Neuronal stem cell (in vitro differentiated cells): ENCODE measurements at regions not wholly inside any gene's neighbourhood (a gene's known extent, or its start where the extent isn't known, plus 50 kb on each side); places are given as distances from the start of the nearest gene placed in this dataset.

Experiments
- DNase-seq: peaks from one replicate; pipeline ENCODE4 v3.0.0-alpha.2; 2013; ENCODE audit warnings: low spot score
- H2AFZ ChIP-seq: one replicate; pipeline ENCODE4 v1.6.1; 2013; ENCODE audit warnings: mild to moderate bottlenecking, low read length, inconsistent platforms
- H2AK5ac ChIP-seq: 2 replicates; pipeline ENCODE4 v1.6.1; 2013; ENCODE audit warnings: low read depth, mild to moderate bottlenecking, inconsistent platforms, low read length, moderate library complexity, mixed read lengths
- H2BK120ac ChIP-seq: 2 replicates; pipeline ENCODE4 v1.6.1; 2013; ENCODE audit warnings: low read depth, mild to moderate bottlenecking, inconsistent platforms, low read length, moderate library complexity, mixed read lengths
- H2BK12ac ChIP-seq: one replicate; pipeline ENCODE4 v1.6.1; 2013; ENCODE audit warnings: low read length, inconsistent platforms
- H2BK15ac ChIP-seq: 2 replicates; pipeline ENCODE4 v1.6.1; 2013; ENCODE audit warnings: mild to moderate bottlenecking, low read length, inconsistent platforms, mixed read lengths
- H2BK5ac ChIP-seq: one replicate; pipeline ENCODE4 v1.6.1; 2013; ENCODE audit warnings: inconsistent platforms, mild to moderate bottlenecking, low read length, moderate library complexity
- H3K14ac ChIP-seq: one replicate; pipeline ENCODE4 v1.6.1; 2013; ENCODE audit warnings: low read length, inconsistent platforms
- H3K18ac ChIP-seq: 2 replicates; pipeline ENCODE4 v1.6.1; 2013; ENCODE audit warnings: low read length, inconsistent platforms
- H3K23ac ChIP-seq: 2 replicates; pipeline ENCODE4 v1.6.1; 2013; ENCODE audit warnings: low read depth, mild to moderate bottlenecking, mixed read lengths, low read length, inconsistent platforms; ENCODE audit not compliant: poor library complexity
- H3K27ac ChIP-seq: replicated peaks from 3 replicates; pipeline ENCODE4 v1.5.1; 2013; ENCODE audit warnings: low read length, inconsistent platforms
- H3K27me3 ChIP-seq, 3 experiments: 2 replicates each; pipeline ENCODE4 v1.6.1; 2013; ENCODE audit warnings: low read length in 3 of 3, mild to moderate bottlenecking in 2 of 3, inconsistent platforms in 1 of 3, low read depth in 1 of 3, mixed read lengths in 1 of 3, moderate library complexity in 1 of 3; ENCODE audit not compliant: control insufficient read depth in 3 of 3, insufficient read depth in 3 of 3
- H3K36me3 ChIP-seq, 2 donors: replicated peaks in 1 of 2; 2 replicates each; pipeline ENCODE4 v1.6.1; 2013; ENCODE audit warnings: low read length in 2 of 2; ENCODE audit not compliant: control insufficient read depth in 2 of 2, insufficient read depth in 2 of 2
- H3K4ac ChIP-seq: 2 replicates; pipeline ENCODE4 v1.6.1; 2013; ENCODE audit warnings: inconsistent platforms, mild to moderate bottlenecking, low read length, moderate library complexity
- H3K4me1 ChIP-seq, 2 donors: 1 replicate in 1 of 2; 2 replicates in 1 of 2; pipeline ENCODE4 v1.6.1; 2013; ENCODE audit warnings: low read length in 2 of 2, low read depth in 1 of 2; ENCODE audit not compliant: control insufficient read depth in 2 of 2, insufficient read depth in 1 of 2
- H3K4me2 ChIP-seq: one replicate; pipeline ENCODE4 v1.6.1; 2013; ENCODE audit warnings: mild to moderate bottlenecking, low read length, inconsistent platforms; ENCODE audit not compliant: insufficient read depth, poor library complexity, severe bottlenecking
- H3K4me3 ChIP-seq, 2 donors: 2 replicates each; pipeline ENCODE4 v1.5.1; 2013; ENCODE audit warnings: low read length in 2 of 2, mild to moderate bottlenecking in 2 of 2, inconsistent platforms in 1 of 2, moderate library complexity in 1 of 2
- H3K79me1 ChIP-seq: one replicate; pipeline ENCODE4 v1.6.1; 2013; ENCODE audit warnings: low read depth, mild to moderate bottlenecking, inconsistent platforms, low read length, moderate library complexity
- H3K9ac ChIP-seq: one replicate; pipeline ENCODE4 v1.6.1; 2013; ENCODE audit warnings: mild to moderate bottlenecking, low read depth, low read length, inconsistent platforms; ENCODE audit not compliant: poor library complexity
- H3K9me3 ChIP-seq, 2 donors: replicated peaks in 1 of 2; 2 replicates each; pipeline versions ENCODE3 to v1.6.1; 2013; ENCODE audit warnings: low read length in 2 of 2, mild to moderate bottlenecking in 2 of 2, inconsistent platforms in 1 of 2, low read depth in 1 of 2, mixed read lengths in 1 of 2, moderate library complexity in 1 of 2; ENCODE audit not compliant: control insufficient read depth in 2 of 2, insufficient read depth in 1 of 2
- H4K8ac ChIP-seq: one replicate; pipeline ENCODE4 v1.6.1; 2013; ENCODE audit warnings: low read depth, mild to moderate bottlenecking, inconsistent platforms, low read length, moderate library complexity
- H4K91ac ChIP-seq: one replicate; pipeline ENCODE4 v1.6.1; 2013; ENCODE audit warnings: low read length, low read depth, mild to moderate bottlenecking, inconsistent platforms; ENCODE audit not compliant: poor library complexity
- WGBS, 2 donors: extraction: QIAGEN DNeasy Blood & Tissue Kit; methylation state at CpG; one replicate each; pipeline ENCODE4 v1.1.7; 2013; ENCODE audit warnings: missing lambda C conversion rate in 2 of 2, mixed read lengths in 1 of 2; ENCODE audit not compliant: insufficient read length in 2 of 2, insufficient replicate concordance in 1 of 2; ENCODE audit errors: extremely low coverage in 2 of 2; 5-methylcytosine and 5-hydroxymethylcytosine counted together

DNA sequence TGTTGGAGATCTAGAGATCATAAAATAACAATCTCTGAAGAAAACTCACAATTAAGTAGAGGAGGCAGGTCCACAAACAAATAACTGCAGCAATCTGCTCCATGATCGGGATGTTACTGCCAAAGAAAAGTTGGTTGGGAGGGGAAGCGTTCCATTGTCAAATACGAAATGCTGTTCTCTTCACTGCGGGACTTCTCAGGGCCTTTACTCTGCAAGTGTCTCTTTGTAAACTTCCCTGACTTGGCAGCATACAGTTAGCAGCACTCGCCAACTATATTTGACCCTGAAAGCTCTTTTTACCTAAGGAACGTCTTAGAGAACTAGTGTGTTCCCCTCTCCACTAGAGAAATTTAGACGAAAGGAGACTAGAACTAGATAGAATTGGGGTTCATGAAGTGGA is 780.7 kb upstream of the TBX3 start:
- H2BK12ac ChIP-seq, result no peak overlapping the region
- WGBS, 2 donors, result no CpG with 5 or more reads among the region's 7 CpGs
- H3K18ac ChIP-seq, result no peak overlapping the region
- H3K4me2 ChIP-seq, result no peak overlapping the region
- H3K36me3 ChIP-seq, result no peaks in the 10 kb centered on the region
- H3K79me1 ChIP-seq, result no peaks in the 10 kb centered on the region
- no peak overlapping the region for H2BK5ac ChIP-seq
- no peak overlapping the region for H3K9ac ChIP-seq
- H4K91ac ChIP-seq, result no peak overlapping the region
- no peak overlapping the region for H2BK120ac ChIP-seq
- H3K27ac ChIP-seq, result no peak overlapping the region
- DNase-seq, result no peak
- no peak overlapping the region for H3K4ac ChIP-seq
- H4K8ac ChIP-seq, result no peak overlapping the region
- no peak overlapping the region for H2AFZ ChIP-seq
- H3K4me1 ChIP-seq, result no peaks in the 10 kb centered on the region
- no peak overlapping the region for H2AK5ac ChIP-seq
- H3K27me3 ChIP-seq, result no peaks in the 10 kb centered on the region
- no peak overlapping the region for H3K4me3 ChIP-seq
- no peak overlapping the region for H3K14ac ChIP-seq
- peaks cover 0 to 2% of the 10 kb centered on the region in 2 donors for H3K9me3 ChIP-seq
- H3K23ac ChIP-seq, result no peak overlapping the region
- H2BK15ac ChIP-seq, result no peak overlapping the region

DNA sequence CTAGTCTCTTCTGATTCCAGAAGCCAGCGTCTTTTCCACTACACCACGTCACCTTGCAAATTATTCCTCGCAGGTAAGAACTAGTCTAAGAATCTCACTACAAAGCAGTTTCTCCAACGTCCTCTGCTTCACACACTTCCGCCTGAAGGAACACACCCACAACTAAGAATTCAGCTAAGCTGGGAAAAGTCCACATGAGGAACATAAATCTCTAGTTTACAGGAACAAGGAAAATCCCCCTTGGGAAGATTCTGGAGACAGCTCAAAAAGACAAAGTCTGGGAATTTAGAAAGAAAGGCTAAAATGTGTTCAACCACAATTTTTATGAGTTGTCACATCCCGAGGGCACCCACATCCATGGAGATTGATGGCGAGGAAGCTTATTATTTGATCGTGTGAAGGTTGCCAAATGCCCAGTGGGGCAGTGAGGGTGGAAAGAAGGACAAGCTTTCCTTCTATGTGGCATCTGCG is 780.2 kb upstream of the TBX3 start:
- Histone ChIP-seq H3K4me2 (no peak overlapping the region), H3K79me1 (no peaks in the 10 kb centered on the region), H2BK120ac (no peak overlapping the region), H2BK12ac (no peak overlapping the region), H3K14ac (no peak overlapping the region), H2BK15ac (no peak overlapping the region), H3K4ac (no peak overlapping the region), H4K8ac (no peak overlapping the region), H3K36me3 (no peaks in the 10 kb centered on the region), H3K27me3 (no peaks in the 10 kb centered on the region), H3K18ac (no peak overlapping the region), H3K4me3 (no peak overlapping the region), H2AFZ (no peak overlapping the region), H4K91ac (no peak overlapping the region), H3K4me1 (no peaks in the 10 kb centered on the region), H3K27ac (no peak overlapping the region), H3K9me3 (peaks cover 0 to 2% of the 10 kb centered on the region in 2 donors), H3K9ac (no peak overlapping the region), H3K23ac (no peak overlapping the region), H2BK5ac (no peak overlapping the region), H2AK5ac (no peak overlapping the region)
- no CpG with 5 or more reads among the region's 9 CpGs for WGBS, 2 donors
- DNase-seq, result no peak

DNA sequence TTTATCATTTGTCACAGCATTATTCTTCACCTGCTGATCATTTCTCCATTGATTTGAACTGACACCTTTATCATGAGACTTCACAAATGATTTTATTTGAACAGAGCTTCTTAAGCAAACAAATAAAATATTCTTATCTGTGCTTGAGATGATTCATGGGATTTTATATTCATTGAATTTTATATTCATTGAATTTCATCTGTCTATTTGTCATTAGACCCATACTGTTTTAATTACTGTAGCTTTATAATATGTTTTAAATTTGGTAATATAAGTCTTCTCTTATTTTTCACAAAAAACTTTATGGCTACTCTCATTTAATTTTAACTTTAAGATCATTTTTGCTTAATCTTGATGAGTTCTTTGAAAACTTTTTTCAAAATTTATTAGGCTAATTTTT is 777.4 kb upstream of the TBX3 start:
- Histone ChIP-seq H3K27ac (no peak overlapping the region), H3K14ac (no peak overlapping the region), H3K23ac (no peak overlapping the region), H3K9me3 (no peaks in the 10 kb centered on the region), H2BK12ac (no peak overlapping the region), H3K27me3 (no peaks in the 10 kb centered on the region), H2AFZ (no peak overlapping the region), H3K4me3 (no peak overlapping the region), H2BK5ac (no peak overlapping the region), H2BK15ac (no peak overlapping the region), H3K9ac (no peak overlapping the region), H3K4me2 (no peak overlapping the region), H4K8ac (no peak overlapping the region), H2AK5ac (no peak overlapping the region), H3K4ac (no peak overlapping the region), H3K4me1 (no peaks in the 10 kb centered on the region), H4K91ac (no peak overlapping the region), H3K36me3 (no peaks in the 10 kb centered on the region), H3K18ac (no peak overlapping the region), H2BK120ac (no peak overlapping the region), H3K79me1 (no peaks in the 10 kb centered on the region)
- DNase-seq, result no peak

DNA sequence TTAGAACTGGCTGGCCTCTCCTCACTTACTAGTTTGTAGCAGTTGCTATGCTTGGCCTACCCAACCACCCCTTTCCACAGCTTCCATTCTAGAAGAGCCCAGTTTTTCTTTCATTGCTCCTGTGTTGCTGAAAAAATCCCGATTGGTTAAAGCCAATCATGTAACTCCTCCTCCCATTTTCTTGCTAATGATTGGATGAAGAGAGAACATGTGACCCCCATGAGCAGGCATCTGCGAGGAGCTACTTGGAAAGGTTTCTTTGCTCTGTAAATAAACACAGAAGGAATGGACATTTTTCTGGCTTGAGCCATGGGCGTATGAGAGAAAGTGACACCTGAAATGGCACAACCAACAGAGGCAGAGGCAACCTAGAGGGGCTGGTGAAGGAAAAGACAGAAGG is 773.8 kb upstream of the TBX3 start:
- Histone ChIP-seq H2BK120ac (no peak overlapping the region), H3K14ac (no peak overlapping the region), H3K36me3 (no peaks in the 10 kb centered on the region), H3K23ac (no peak overlapping the region), H3K4me3 (no peak overlapping the region), H3K27me3 (peaks cover 2 to 11% (median 5%) of the 10 kb centered on the region in 3 experiments), H4K91ac (no peak overlapping the region), H2AK5ac (no peak overlapping the region), H2BK15ac (no peak overlapping the region), H3K79me1 (no peaks in the 10 kb centered on the region), H3K9me3 (no peaks in the 10 kb centered on the region), H2BK12ac (no peak overlapping the region), H2BK5ac (no peak overlapping the region), H4K8ac (no peak overlapping the region), H3K27ac (no peak overlapping the region), H3K18ac (no peak overlapping the region), H3K4ac (no peak overlapping the region), H3K4me1 (peaks cover 0 to under 1% of the 10 kb centered on the region in 2 donors), H3K9ac (no peak overlapping the region), H2AFZ (no peak overlapping the region), H3K4me2 (no peak overlapping the region)
- DNase-seq, result no peak
- WGBS, 2 donors, result no CpG with 5 or more reads among the region's 3 CpGs
